CD4-positive, alpha-beta memory T cell (primary cell): ENCODE measurements at regions not wholly inside any gene's neighbourhood (a gene's known extent, or its start where the extent isn't known, plus 50 kb on each side); places are given as distances from the start of the nearest gene placed in this dataset.
"Not testable (repeated sequence)": the region's sequence is repeated elsewhere in the genome, so short reads cannot be mapped to it uniquely, and the experiment has no call there.

Experiments used
- CTCF ChIA-PET: fragments of 350-600 bp; sonication (Branson Sonifier 250); formaldehyde crosslinking; loops from one replicate; lab custom pipeline; 2021; ENCODE audit warnings: inconsistent platforms; ENCODE audit not compliant: partially characterized antibody; lab: Charles Lee
- POLR2A ChIA-PET: fragments of 350-600 bp; sonication (Branson Sonifier 250); formaldehyde crosslinking; loops from one replicate; lab custom pipeline; 2021; ENCODE audit not compliant: partially characterized antibody; lab: Charles Lee
- DNase-seq, 5 donors: peaks; one replicate each; pipeline versions ENCODE4 v3.0.0 to v3.0.0-alpha.2; 2020 to 2022; ENCODE audit warnings: mixed read lengths in 1 of 5
- H3K27ac ChIP-seq: one replicate; pipeline ENCODE4 v1.7.0; 2013; ENCODE audit warnings: low read depth, low read length
- H3K27me3 ChIP-seq: 2 replicates; pipeline ENCODE4 v1.7.0; 2013; ENCODE audit warnings: mild to moderate bottlenecking, low read length, moderate library complexity; ENCODE audit not compliant: insufficient read depth
- H3K36me3 ChIP-seq: 2 replicates; pipeline ENCODE4 v1.7.0; 2013; ENCODE audit warnings: mild to moderate bottlenecking, low read length, moderate library complexity; ENCODE audit not compliant: insufficient read depth
- H3K4me1 ChIP-seq: 2 replicates; pipeline ENCODE4 v1.7.0; 2013; ENCODE audit warnings: mild to moderate bottlenecking, low read length, moderate library complexity; ENCODE audit not compliant: insufficient read depth
- H3K4me3 ChIP-seq, 2 donors: one replicate each; pipeline ENCODE4 v1.7.0; 2013; ENCODE audit warnings: low read length in 2 of 2, mild to moderate bottlenecking in 1 of 2
- H3K9me3 ChIP-seq, 2 donors: one replicate each; pipeline ENCODE4 v1.7.0; 2013; ENCODE audit warnings: low read length in 2 of 2, control low read depth in 1 of 2; ENCODE audit not compliant: control insufficient read depth in 1 of 2
- H3K27ac Mint-ChIP-seq, 7 donors: one replicate each; pipeline ENCODE4 v1.8.0; 2020 to 2021; ENCODE audit warnings: mixed read lengths in 7 of 7, mild to moderate bottlenecking in 6 of 7, inconsistent platforms in 3 of 7, moderate library complexity in 3 of 7
- H3K27me3 Mint-ChIP-seq, 2 donors: one replicate each; pipeline ENCODE4 v1.8.0; 2020 to 2021; ENCODE audit warnings: mixed read lengths in 2 of 2
- H3K36me3 Mint-ChIP-seq, 2 donors: one replicate each; pipeline ENCODE4 v1.8.0; 2020 to 2021; ENCODE audit warnings: mixed read lengths in 2 of 2, inconsistent platforms in 1 of 2, mild to moderate bottlenecking in 1 of 2
- H3K4me1 Mint-ChIP-seq, 4 donors: one replicate each; pipeline ENCODE4 v1.8.0; 2020 to 2021; ENCODE audit warnings: mixed read lengths in 4 of 4, mild to moderate bottlenecking in 1 of 4
- H3K4me3 Mint-ChIP-seq, 8 donors: one replicate each; pipeline ENCODE4 v1.8.0; 2020 to 2021; ENCODE audit warnings: mixed read lengths in 8 of 8, mild to moderate bottlenecking in 7 of 8, moderate library complexity in 6 of 8, inconsistent platforms in 3 of 8
- H3K9me3 Mint-ChIP-seq, 8 donors: one replicate each; pipeline ENCODE4 v1.8.0; 2020 to 2021; ENCODE audit warnings: mixed read lengths in 8 of 8, mild to moderate bottlenecking in 5 of 8, inconsistent platforms in 3 of 8, moderate library complexity in 1 of 8
- intact Hi-C: fragments of 100-400 bp; cut with micrococcal nuclease; formaldehyde crosslinking; loops from one replicate; pipeline ENCODE4 v1.15.1; 2023

- ChIA-PET POLR2A (no interaction called here), CTCF (no interaction called here)
- H3K9me3 Mint-ChIP-seq: peaks cover 0 to 13% (median 7%) of the 10 kb centered on the region in 8 donors
- no peaks in the 10 kb centered on the region for H3K4me1 Mint-ChIP-seq
- peaks cover 0 to 9% of the 10 kb centered on the region in 2 donors for H3K9me3 ChIP-seq
- intact Hi-C loops: no loop called here
- DNase-seq: no peak
- no peaks in the 10 kb centered on the region for H3K27me3 Mint-ChIP-seq
- H3K4me1 ChIP-seq: no peaks in the 10 kb centered on the region
- H3K27ac ChIP-seq: no peak overlapping the region
- H3K4me3 Mint-ChIP-seq: no peak overlapping the region
- H3K36me3 Mint-ChIP-seq: no peaks in the 10 kb centered on the region
- no peaks in the 10 kb centered on the region for H3K27me3 ChIP-seq
- no peak overlapping the region for H3K27ac Mint-ChIP-seq
- H3K36me3 ChIP-seq: no peaks in the 10 kb centered on the region
- H3K4me3 ChIP-seq: no peak overlapping the region
These were observed 139.2 kb downstream of the SHOX start for GRCh38 chrX:769796-770195.

- H3K9me3 Mint-ChIP-seq: peaks cover 0 to 13% (median 7%) of the 10 kb centered on the region in 8 donors
- DNase-seq: no peak
- intact Hi-C loops: no loop called here
These were observed 138.0 kb downstream of the SHOX start for GRCh38 chrX:768596-768995.

GRCh38 chrX:758917-759316 lies 128.3 kb downstream of the SHOX start:
- Mint-ChIP-seq H3K4me1 (no peaks in the 10 kb centered on the region), H3K4me3 (no peak overlapping the region), H3K36me3 (no peaks in the 10 kb centered on the region), H3K27me3 (peaks cover 0 to 1% of the 10 kb centered on the region in 2 donors), H3K9me3 (peaks cover 0 to 12% (median 4%) of the 10 kb centered on the region in 8 donors), H3K27ac (no peak overlapping the region)
- Histone ChIP-seq H3K27ac (no peak overlapping the region), H3K36me3 (no peaks in the 10 kb centered on the region), H3K4me1 (no peaks in the 10 kb centered on the region), H3K4me3 (no peak overlapping the region), H3K9me3 (no peaks in the 10 kb centered on the region), H3K27me3 (no peaks in the 10 kb centered on the region)
- DNase-seq: no peak
- ChIA-PET CTCF (no interaction called here), POLR2A (no interaction called here)
- intact Hi-C loops: no loop called here

More at GRCh38 chrX:768596-768995, 138.0 kb downstream of the SHOX start:
- no peaks in the 10 kb centered on the region for H3K36me3 Mint-ChIP-seq
- POLR2A ChIA-PET: no interaction called here
- Histone ChIP-seq H3K9me3 (peaks cover 0 to 9% of the 10 kb centered on the region in 2 donors), H3K27me3 (no peaks in the 10 kb centered on the region), H3K27ac (no peak overlapping the region), H3K4me3 (no peak overlapping the region), H3K4me1 (no peaks in the 10 kb centered on the region), H3K36me3 (no peaks in the 10 kb centered on the region)
- no peak overlapping the region for H3K27ac Mint-ChIP-seq
- no peaks in the 10 kb centered on the region for H3K4me1 Mint-ChIP-seq
- CTCF ChIA-PET: no interaction called here
- no peaks in the 10 kb centered on the region for H3K27me3 Mint-ChIP-seq
- no peak overlapping the region for H3K4me3 Mint-ChIP-seq

GRCh38 chrX:750812-751211 lies 120.2 kb downstream of the SHOX start:
- H3K4me3 Mint-ChIP-seq: no peak overlapping the region
- CTCF ChIA-PET: no interaction called here
- no peak overlapping the region for H3K4me3 ChIP-seq
- no peak overlapping the region for H3K27ac Mint-ChIP-seq
- POLR2A ChIA-PET: no interaction called here
- no peaks in the 10 kb centered on the region for H3K36me3 Mint-ChIP-seq
- intact Hi-C loops: no loop called here
- H3K9me3 Mint-ChIP-seq: peaks cover 0 to 6% (median 2%) of the 10 kb centered on the region in 8 donors
- no peaks in the 10 kb centered on the region for H3K27me3 ChIP-seq
- H3K9me3 ChIP-seq: no peaks in the 10 kb centered on the region
- H3K36me3 ChIP-seq: no peaks in the 10 kb centered on the region
- no peak overlapping the region for H3K27ac ChIP-seq
- H3K4me1 Mint-ChIP-seq: no peaks in the 10 kb centered on the region
- no peaks in the 10 kb centered on the region for H3K4me1 ChIP-seq
- peaks cover 0 to 1% of the 10 kb centered on the region in 2 donors for H3K27me3 Mint-ChIP-seq
- DNase-seq: no peak

GRCh38 chrX:750263-750662 lies 119.7 kb downstream of the SHOX start:
- POLR2A ChIA-PET: no interaction called here
- CTCF ChIA-PET: no interaction called here
- H3K9me3 Mint-ChIP-seq: peaks cover 0 to 9% (median 3%) of the 10 kb centered on the region in 8 donors
- H3K4me1 Mint-ChIP-seq: no peaks in the 10 kb centered on the region
- Histone ChIP-seq H3K36me3 (no peaks in the 10 kb centered on the region), H3K27ac (no peak overlapping the region), H3K27me3 (no peaks in the 10 kb centered on the region), H3K4me1 (no peaks in the 10 kb centered on the region), H3K9me3 (no peaks in the 10 kb centered on the region), H3K4me3 (no peak overlapping the region)
- H3K27ac Mint-ChIP-seq: no peak overlapping the region
- no peak overlapping the region for H3K4me3 Mint-ChIP-seq
- no peak for DNase-seq
- intact Hi-C loops: no loop called here
- peaks cover 0 to 3% of the 10 kb centered on the region in 2 donors for H3K27me3 Mint-ChIP-seq
- no peaks in the 10 kb centered on the region for H3K36me3 Mint-ChIP-seq

GRCh38 chrX:747176-747575 lies 116.6 kb downstream of the SHOX start:
- Mint-ChIP-seq H3K4me3 (no peak overlapping the region), H3K9me3 (peaks cover 0 to 24% (median 13%) of the 10 kb centered on the region in 8 donors), H3K27me3 (peaks cover 0 to 3% of the 10 kb centered on the region in 2 donors), H3K27ac (no peak overlapping the region), H3K36me3 (no peaks in the 10 kb centered on the region), H3K4me1 (peaks cover 0 to 3% (median 0%) of the 10 kb centered on the region in 4 donors)
- Histone ChIP-seq H3K4me1 (no peaks in the 10 kb centered on the region), H3K27ac (no peak overlapping the region), H3K36me3 (no peaks in the 10 kb centered on the region), H3K27me3 (no peaks in the 10 kb centered on the region), H3K4me3 (no peak overlapping the region), H3K9me3 (no peaks in the 10 kb centered on the region)
- ChIA-PET POLR2A (no interaction called here), CTCF (no interaction called here)
- intact Hi-C loops: no loop called here
- no peak for DNase-seq

GRCh38 chrX:739611-740010 lies 109.0 kb downstream of the SHOX start:
- intact Hi-C loops: no loop called here
- ChIA-PET CTCF (no interaction called here), POLR2A (no interaction called here)
- H3K4me3 ChIP-seq: no peak overlapping the region
- Mint-ChIP-seq H3K36me3 (no peaks in the 10 kb centered on the region), H3K4me3 (no peak overlapping the region), H3K27me3 (peaks cover 0 to 1% of the 10 kb centered on the region in 2 donors), H3K9me3 (peaks cover 4 to 22% (median 17%) of the 10 kb centered on the region in 8 donors), H3K27ac (no peak overlapping the region), H3K4me1 (peaks cover 0 to 3% (median 0%) of the 10 kb centered on the region in 4 donors)
- no peaks in the 10 kb centered on the region for H3K4me1 ChIP-seq
- no peak for DNase-seq
- no peaks in the 10 kb centered on the region for H3K27me3 ChIP-seq
- no peaks in the 10 kb centered on the region for H3K36me3 ChIP-seq
- no peak overlapping the region for H3K27ac ChIP-seq
- H3K9me3 ChIP-seq: no peaks in the 10 kb centered on the region

GRCh38 chrX:737021-737420 lies 106.4 kb downstream of the SHOX start:
- DNase-seq, H3K27ac ChIP-seq, H3K27me3 Mint-ChIP-seq, H3K4me1 Mint-ChIP-seq, H3K27me3 ChIP-seq, H3K36me3 Mint-ChIP-seq, POLR2A ChIA-PET, H3K4me3 Mint-ChIP-seq, H3K9me3 ChIP-seq, CTCF ChIA-PET, H3K36me3 ChIP-seq, H3K27ac Mint-ChIP-seq, H3K4me1 ChIP-seq, H3K4me3 ChIP-seq, intact Hi-C loops: not testable (repeated sequence)
- peaks cover 4 to 13% (median 6%) of the 10 kb centered on the region in 8 donors for H3K9me3 Mint-ChIP-seq
